NCI-H1417 treated with DMSO at 0.1 percent for 48 hours (cell line): ENCODE measurements at regions not wholly inside any gene's neighbourhood (a gene's known extent, or its start where the extent isn't known, plus 50 kb on each side); places are given as distances from the start of the nearest gene placed in this dataset.

Experiments
- DNase-seq: peaks from one replicate; lab custom pipeline; 2025; lab: John Stamatoyannopoulos, UW

DNA sequence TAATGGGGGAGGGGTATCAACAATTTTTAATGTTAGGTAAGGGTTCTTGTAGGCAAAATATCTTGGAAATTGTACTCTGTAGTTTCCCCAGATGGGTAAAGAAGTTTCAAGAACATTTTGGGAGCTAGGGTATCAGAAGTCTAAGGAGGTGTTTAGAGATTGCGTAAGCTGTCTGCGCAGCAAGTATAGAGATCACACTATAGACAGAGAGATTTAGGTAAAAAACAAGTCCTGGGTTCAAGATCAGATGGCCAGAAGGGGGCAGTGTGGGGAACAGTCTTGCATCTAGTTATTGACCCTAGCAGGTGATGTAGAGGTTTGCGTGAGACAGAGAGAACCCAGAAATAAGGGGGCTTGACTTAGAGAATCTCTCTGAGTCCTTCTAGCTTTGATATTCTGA lies 80.8 kb downstream of the S1PR1 start:
- no peak for DNase-seq

DNA sequence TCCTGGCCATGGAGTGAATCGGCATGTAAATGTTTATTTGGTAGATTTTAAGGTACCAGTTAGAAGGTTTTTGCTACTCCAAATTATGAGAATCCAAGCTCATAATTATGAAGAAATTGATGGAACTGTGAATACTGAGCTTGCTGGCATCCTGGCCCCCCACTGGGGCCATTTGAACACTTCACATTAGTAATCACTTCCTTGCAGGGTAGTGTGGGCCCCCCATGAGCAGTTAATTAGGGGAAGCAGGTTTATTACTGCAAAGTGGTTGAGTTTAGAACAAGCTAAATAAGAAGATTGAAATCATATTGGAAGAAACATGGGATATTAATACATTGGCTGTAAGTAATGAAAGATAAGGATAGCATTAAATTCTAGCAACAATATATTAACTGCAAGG lies 86.7 kb downstream of the S1PR1 start:
- no peak for DNase-seq

DNA sequence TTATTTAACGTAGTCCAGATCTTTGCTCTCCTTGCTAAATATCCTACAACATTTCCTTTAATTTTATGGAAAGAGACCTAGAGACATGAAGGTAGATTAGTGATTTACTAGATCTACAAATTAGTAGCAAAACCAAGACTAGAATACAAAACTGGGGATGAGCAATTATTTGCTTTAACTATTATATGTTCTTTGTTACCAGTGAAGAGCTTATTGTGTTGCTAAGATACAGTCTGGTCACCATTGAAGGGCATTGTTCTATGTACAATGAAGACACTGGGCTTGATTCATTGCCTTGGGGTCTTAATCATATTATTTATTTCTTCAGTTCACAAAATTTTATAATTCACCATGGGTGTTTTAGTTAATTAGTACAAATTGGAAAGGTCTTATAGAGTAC lies 88.3 kb downstream of the S1PR1 start:
- no peak for DNase-seq

DNA sequence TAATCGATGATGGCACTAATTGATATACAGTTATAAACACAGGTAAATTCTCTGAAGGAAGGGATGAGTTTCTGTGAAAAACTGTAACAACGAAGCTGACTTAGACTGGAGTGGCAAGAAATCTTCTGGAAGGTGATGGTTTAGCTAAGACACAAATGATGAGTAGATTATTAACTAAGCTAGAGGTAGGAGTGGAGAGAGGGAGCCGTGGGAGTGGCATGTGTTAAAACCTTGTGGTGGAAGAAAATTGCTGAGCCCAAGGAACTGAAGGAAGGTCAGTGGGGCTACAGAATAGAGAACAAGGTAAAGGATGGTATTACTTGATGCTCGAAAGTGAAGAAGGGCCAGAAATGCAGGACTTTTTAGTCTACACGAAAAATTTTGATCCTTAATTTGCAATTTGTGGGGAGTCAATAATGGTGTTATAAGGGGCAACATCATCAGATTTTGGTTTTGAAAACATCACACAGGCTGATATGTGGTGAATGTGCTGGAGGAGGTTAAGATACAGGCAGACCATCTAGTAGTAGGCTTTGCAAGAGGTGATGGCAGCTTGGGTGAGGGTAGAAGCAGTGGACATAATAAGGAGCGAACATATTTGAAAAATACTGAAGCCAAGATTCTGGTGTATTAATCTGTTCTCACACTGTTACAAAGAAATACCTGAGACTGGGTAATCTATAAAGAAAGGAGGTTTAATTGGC lies 93.8 kb downstream of the S1PR1 start:
- no peak for DNase-seq

DNA sequence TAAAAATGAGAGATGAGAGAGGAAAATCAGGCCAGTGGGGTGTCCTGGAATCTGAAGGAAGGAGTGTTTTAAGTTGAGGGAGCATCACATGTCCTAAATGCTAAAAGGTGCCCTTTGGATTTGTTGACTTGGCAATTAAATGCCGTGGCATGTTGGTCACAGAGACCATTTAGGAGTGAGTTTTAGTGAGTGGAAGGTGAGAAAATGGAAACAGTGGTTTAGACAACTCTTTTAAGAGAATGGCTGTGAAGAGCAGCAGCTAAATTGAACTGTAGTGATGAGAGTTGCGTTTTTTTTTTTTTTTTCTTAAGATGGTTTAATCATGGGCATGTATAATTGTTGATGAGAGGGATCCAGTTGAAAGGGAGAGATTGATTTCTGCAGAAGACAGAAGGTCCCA lies 95.0 kb downstream of the S1PR1 start:
- DNase-seq = no peak

DNA sequence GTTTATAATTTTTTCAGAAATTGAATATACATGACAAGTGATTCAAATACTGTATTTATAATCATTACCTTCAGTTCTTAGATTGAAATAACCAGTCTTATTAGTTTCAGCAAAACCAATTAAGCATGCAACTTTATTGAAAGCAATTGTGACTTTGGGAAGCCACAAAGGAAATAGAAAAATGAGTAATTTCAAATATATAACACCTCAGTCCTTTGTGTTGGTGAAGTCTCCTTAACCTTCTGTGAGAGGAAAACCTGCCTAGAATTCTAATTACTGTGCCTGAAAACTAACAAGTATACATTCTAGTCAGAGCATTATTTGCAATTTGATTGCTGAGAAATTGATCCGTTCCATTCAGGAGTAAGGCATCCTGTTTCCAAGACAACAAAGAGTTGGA lies 95.8 kb downstream of the S1PR1 start:
- no peak for DNase-seq

DNA sequence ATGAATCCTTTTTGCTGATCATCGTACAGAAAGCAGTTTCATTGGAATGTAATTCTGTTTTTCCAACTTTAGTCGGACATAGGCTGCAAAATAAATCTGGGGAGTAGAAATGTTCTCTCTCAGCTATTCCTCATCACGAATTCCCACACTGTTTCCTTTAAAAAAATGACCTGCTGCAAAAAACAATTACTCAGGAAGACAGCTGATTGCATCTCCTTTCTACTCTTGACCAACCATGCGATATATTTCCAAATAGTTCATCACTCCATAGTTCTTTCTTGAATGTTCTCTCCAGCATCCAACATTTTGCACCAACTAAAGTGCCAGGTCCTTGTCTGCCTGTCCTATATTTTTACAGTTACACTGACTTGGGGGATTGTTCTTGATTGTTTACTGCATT lies 96.4 kb downstream of the S1PR1 start:
- no peak for DNase-seq

DNA sequence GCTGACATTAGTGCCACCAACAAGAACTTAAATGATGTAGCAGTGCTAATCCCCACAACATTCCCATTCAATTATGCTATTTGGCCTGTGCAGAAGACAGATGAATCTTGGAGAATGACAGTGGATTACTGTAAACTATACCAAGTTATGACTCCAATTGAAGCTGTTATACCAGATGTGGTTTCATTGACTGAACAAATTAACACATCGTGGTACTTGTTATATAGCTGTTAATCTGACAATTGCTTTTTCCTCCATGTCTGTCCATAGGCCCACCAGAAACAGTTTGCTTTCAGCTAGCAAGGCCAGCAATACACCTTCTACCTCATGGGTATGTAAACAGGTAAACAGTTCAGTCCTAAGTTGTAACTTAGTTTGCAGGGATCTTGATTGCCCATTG lies 101.1 kb downstream of the S1PR1 start:
- no peak for DNase-seq

DNA sequence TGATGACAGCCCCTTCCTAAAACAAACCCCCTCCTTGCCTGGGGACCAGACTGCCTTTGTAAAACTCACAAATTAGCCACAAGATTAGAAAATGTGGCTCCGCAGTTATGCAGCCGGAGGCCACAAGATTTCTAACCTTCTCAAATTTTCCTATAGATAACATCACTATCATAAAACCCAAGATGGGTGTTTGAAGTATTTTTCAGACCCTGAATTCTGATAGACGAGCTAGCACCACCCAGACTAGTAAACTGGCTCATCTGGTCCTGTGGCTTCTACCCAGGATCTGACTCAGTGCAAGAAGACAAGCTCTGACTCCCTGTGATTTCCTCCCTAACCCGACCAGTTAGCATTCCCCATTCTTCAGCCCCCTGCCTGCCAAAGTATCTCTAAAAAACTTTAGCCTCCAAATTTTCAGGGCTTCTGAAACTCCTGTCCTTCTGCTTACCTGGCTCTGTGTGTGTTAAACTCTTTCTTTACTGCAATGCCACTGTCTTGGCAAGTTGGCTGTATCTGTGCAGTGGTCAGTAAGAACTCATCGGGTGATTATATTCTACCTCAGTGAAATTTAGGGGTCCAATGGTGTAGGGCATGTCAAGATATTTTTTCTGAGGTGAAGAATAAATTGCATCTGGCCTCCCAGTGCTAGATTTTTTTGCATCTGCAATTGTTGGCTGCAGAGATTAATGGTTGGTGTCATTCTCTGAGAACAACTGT lies 102.1 kb downstream of the S1PR1 start:
- DNase-seq = no peak

DNA sequence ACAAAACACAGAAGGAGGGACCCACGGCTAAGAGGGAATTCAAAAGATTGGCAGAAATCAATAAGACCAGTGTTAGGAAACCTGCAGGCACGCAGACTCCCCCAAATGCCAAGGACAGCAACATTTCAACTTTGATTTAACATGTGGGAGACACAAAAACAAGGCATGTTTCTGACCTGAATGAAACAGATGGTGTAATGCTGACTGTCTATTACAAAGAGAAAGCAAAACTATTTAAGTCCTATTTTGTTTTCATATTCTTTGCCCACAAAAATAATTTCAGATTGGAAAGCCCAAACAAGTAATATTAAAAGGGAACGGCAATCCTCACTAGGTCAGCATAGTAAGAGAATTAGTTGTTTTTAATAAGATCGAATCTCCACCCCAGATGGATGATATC lies 107.9 kb downstream of the S1PR1 start:
- DNase-seq = no peak

DNA sequence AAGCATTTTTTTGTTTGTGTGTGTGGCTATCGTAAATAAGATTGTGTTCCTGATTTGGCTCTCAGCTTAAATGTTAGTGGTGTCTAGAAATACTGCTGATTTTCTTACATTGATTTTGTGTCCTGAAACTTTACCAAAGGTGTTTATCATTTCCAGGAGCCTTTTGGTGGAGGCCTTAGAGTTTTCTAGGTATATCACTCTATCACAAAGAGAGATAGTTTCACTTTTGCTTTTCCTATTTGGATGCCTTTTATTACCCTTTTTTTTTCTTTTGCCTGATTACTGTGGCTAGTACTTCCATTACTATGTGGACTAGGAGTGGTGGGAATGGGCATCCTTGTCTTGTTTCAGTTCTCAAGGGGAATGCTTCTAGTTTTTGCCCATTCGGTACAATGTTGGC lies 109.6 kb downstream of the S1PR1 start:
- no peak for DNase-seq

DNA sequence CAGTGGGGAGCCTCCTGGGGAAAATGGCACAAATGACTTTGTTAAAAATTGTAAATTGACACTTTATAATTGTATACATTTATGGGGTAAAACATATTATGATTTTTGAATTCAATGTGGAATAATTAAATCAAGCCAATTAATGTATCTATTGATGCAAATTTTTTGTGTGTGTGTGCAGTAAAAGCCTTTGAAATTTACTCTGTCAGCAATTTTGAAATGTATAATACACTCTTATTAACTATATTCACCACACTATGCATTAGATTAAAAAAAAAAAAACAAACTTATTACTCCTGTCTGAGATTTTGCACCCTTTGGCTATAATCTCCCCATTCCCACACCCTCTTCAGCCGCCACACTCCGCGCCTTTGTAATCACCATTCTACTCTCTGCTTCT lies 119.2 kb downstream of the S1PR1 start:
- DNase-seq = no peak

DNA sequence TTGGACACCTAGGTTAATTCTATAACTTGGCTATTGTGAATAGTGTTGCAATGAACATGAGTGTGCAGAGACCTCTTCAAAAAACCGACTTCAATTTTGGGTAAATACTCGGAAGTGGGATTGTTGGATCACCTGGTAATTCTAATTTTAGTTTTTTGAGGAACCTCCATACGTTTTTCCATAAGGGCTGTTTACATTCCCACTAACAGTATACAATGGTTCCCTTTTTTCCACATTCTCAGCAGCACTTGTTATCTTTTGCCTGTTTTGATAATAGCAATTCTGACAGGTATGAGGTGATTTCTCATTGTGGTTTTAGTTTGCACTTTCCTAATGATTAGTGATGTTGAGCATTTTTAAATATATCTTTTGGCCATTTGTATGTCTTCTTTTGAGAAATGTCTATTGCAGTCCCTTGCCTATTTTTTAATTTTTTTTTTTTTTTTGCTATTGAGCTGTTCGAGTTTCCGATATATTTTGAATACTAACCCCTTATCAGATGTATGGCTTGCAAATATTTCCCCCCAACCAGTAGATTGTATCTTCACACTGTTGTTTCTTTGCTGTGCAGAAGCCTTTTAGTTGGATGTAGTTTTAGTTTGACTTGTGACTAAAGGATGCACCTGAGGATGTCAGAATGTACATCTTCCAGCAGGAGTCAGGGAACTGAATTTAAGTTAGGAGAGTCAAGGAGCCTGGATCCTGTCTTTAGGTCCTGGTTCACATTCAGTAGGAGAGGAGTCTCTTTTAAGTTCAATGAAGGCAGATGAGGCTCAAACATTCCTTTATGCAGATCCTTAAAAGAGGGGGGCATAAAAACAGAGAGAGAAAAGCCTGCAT lies 120.0 kb downstream of the S1PR1 start:
- DNase-seq = no peak

DNA sequence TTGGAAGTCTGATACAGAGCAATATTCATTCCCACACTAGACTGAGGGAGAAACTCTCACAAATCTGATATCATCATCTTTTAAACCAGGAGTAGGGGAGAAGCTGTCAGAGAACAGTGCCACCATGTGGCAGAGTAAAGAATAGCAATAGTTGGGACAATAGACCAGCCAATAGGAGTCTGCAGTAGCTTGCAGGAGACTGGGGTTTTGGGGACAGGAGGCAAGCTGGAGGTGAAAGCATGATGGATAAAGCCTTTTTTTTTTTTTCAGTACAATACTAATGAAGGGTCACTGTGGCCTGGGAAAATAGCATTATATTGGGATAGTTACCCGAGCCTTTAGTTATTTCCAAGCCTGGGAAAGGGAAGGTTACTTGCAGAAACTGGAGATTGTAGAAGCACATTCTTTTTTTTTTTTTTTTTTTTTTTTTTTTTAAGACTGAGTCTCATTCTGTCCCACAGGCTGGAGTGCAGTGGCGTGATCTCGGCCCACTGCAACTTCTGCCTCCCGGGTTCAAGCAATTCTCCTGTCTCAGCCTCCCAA lies 120.7 kb downstream of the S1PR1 start:
- DNase-seq = peak; percentile 57

DNA sequence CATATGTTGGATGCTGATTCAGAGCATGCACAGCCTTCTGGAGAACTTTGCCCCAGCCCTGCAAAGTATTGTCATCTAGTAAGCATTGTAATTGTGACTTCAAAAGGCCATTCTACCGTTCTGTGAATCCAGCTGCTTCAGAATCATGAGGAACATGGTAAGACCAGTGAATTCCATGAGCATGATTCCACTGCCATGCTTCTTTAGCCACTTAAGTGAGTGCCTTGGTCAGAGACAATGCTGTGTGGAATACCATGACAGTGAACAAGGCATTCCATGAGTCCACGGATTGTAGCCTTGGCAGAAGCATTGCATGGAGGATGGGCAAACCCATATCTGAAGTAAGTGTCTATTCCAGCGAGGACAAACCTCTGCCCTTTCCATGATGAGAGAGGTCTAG lies 123.7 kb downstream of the S1PR1 start:
- DNase-seq = no peak

DNA sequence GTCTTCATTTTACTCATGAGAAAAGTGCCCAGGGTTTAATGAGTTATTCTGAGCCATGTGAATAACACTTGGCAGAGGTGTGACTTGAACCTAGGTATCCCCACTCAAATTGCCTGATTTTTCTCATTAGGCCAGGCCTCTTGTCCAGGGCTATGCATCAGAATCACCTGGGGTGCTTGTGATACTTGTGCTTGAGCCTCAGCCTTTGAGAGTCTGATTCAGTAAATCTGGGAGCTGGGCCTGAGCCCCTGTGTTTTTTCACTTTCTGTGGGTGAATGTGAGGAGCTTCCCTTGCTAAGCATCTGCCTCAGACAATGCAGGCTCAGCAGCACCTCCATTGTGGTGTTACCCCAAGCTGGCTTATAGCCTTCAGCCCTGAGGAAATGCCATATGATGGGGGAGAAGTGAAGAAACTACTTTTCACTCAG lies 127.1 kb downstream of the S1PR1 start:
- no peak for DNase-seq

DNA sequence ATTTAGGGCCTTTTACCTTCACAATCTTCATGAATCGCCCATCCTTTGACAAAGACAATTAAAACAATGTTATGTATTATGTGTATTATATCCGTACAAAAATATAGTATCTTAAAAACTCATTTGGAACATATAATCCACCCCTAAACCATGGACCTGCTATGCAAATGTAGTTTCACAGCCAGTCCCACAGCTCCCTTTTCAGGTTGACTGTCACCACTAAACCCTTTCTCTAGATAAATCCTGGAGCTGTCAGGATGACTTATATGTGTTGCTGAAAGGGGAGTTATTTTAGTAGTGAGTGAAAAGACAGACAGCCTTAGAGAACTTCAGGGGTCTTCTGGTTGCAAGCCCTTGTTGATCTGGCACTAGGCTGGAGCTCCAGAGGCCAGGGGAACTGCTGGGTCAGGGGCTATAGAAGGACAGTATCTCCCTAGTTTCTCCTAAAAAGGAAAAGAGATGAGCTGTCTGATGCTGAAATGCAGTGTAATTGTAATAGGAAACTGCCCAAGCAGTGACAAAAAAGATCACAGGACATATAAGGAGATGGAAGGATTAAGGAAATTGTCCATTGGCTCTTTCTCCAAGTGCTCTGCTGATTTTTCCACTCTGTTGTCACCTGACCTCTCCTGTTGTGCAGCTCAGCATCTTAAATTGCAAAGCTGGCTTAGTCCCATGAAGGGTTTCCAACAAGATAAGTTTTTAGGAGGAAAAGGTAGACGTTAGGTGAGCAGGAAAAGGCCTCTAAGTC lies 127.7 kb downstream of the S1PR1 start:
- no peak for DNase-seq

DNA sequence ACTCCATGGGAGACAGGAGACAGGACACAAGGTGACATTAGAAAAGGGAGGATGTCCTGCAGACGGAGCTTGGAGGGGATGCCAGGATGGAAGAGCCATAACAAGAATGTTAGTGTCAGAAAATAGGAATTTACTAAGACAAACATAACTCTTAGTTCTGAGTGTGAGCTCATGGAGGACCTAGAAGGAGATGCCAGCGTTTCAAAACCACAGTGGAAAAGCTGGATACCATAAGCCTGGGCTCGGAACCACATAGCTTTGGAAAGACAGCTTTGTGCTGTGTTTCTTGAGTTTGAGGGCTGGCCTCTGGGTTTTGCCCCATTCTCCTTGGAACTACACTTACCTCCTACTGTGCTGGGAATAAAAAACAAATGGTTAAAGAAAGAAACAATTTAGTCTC lies 128.4 kb downstream of the S1PR1 start:
- no peak for DNase-seq

DNA sequence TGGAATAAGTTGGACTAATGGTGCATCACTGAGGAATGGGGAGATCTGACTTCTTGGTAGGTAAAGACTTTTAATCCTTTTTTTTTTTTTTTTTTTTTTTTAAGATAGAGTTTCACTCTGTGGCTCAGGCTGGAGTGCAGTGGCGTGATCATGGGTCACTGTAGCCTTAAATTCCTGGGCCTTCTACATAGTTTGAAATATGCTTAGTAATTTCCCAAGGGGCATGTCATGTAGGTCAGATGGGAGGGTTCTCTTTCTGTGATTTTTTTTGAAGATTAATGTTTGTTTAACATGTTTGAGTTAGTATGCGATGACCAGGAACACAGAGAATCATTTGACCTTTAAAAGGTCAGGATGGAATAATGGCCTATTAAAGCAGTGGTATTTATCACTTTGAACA lies 129.1 kb downstream of the S1PR1 start:
- DNase-seq = no peak

DNA sequence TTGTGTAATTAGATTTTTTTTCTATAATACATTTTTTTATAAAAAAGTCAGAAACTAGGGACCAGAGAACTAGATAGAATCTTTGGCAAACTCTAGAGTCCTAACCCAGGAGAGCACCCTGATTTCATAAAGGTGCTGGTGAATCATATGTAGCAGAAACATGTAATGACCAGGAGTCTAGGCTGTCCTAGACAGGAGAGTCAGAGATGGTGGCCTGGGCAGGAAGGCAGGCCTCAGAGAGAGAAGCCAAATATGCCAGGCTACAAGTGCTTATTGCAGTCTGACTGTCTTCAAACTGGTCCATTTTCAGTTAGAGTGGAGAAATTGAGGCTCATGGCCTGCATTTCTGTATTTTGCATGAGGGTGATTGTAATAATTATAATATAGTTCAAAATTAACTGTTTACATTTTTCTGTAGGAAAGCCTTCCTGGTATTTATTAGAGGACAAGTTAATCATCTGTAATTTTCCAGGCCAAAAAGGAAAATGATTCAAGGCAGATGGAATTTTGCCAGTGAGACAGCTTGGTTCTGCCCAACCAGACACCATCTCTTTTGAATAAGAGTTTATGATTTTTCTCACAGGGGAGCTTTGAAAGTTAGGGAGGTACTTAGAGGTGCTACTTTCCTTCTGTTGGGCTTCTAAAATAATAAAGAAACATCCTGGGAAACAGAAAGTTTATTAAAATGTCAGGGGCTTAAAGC lies 129.8 kb downstream of the S1PR1 start:
- no peak for DNase-seq

DNA sequence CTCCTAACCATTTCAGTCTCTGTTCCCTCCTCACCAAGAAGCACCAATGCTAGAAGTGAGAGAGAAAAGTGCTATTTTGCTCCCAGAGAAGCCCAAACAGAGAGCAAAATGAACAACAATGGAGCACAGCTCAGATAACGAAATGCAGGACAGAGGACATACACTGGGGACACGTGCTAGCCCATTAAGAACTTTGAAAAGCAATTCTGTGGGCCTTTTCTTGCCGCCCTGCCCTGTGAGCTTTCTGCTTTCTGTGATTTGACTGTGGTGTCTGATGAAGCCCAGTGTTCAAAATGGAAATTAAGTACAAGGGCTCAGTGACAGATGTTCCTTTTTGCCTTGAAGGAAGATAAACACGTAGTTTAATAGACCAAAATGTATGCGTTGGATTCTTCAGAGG lies 130.8 kb downstream of the S1PR1 start:
- no peak for DNase-seq
